ENCODE measurements at regions not wholly inside any gene's neighbourhood (a gene's known extent, or its start where the extent isn't known, plus 50 kb on each side); places are given as distances from the start of the nearest gene placed in this dataset.

- DNase-seq (ENCODE audit: low read depth), result no peak
Observed at GRCh38 chr12:107978201-107978600, 150.9 kb upstream of the WSCD2 start.

- no peak for DNase-seq (ENCODE audit: low read depth)
Observed at GRCh38 chr12:107978641-107979040, 150.4 kb upstream of the WSCD2 start.

GRCh38 chr12:107983756-107984472, 145.2 kb upstream of the WSCD2 start:
- DNase-seq (ENCODE audit: low read depth), result no peak

GRCh38 chr12:107984973-107985372, 144.1 kb upstream of the WSCD2 start:
- DNase-seq (ENCODE audit: low read depth), result no peak

- DNase-seq (ENCODE audit: low read depth), result no peak
Observed at GRCh38 chr12:107986183-107986582, 142.9 kb upstream of the WSCD2 start.

GRCh38 chr12:107990325-107990724, 138.8 kb upstream of the WSCD2 start:
- DNase-seq (ENCODE audit: low read depth), result no peak

- DNase-seq (ENCODE audit: low read depth), result no peak
Observed at GRCh38 chr12:107992029-107992428, 137.1 kb upstream of the WSCD2 start.

GRCh38 chr12:107992870-107993451, 136.1 kb upstream of the WSCD2 start:
- peak; percentile 11 for DNase-seq (ENCODE audit: low read depth)

- no peak for DNase-seq (ENCODE audit: low read depth)
Observed at GRCh38 chr12:107998863-107999262, 130.2 kb upstream of the WSCD2 start.

- DNase-seq (ENCODE audit: low read depth), result no peak
Observed at GRCh38 chr12:108000111-108000510, 129.0 kb upstream of the WSCD2 start.

- DNase-seq (ENCODE audit: low read depth), result no peak
Observed at GRCh38 chr12:108004319-108004718, 124.8 kb upstream of the WSCD2 start.

GRCh38 chr12:108008163-108008905, 120.8 kb upstream of the WSCD2 start:
- DNase-seq (ENCODE audit: low read depth), result no peak

- no peak for DNase-seq (ENCODE audit: low read depth)
Observed at GRCh38 chr12:108009442-108010070, 119.5 kb upstream of the WSCD2 start.

- DNase-seq (ENCODE audit: low read depth), result no peak
Observed at GRCh38 chr12:108016022-108016564, 113.0 kb upstream of the WSCD2 start.

GRCh38 chr12:108017472-108018057, 111.5 kb upstream of the WSCD2 start:
- DNase-seq (ENCODE audit: low read depth), result no peak

GRCh38 chr12:108019862-108020261, 109.2 kb upstream of the WSCD2 start:
- DNase-seq (ENCODE audit: low read depth), result no peak

GRCh38 chr12:108021141-108021540, 107.9 kb upstream of the WSCD2 start:
- no peak for DNase-seq (ENCODE audit: low read depth)

- no peak for DNase-seq (ENCODE audit: low read depth)
Observed at GRCh38 chr12:108021949-108022522, 107.1 kb upstream of the WSCD2 start.

- DNase-seq (ENCODE audit: low read depth), result no peak
Observed at GRCh38 chr12:108029051-108029835, 99.8 kb upstream of the WSCD2 start.

GRCh38 chr12:108033090-108033489, 96.0 kb upstream of the WSCD2 start:
- DNase-seq (ENCODE audit: low read depth), result no peak

- DNase-seq (ENCODE audit: low read depth), result no peak
Observed at GRCh38 chr12:108035372-108035771, 93.7 kb upstream of the WSCD2 start.

Measured in CMK (cell line).